Fibroblast of peridontal ligament (primary cell): ENCODE measurements at regions not wholly inside any gene's neighbourhood (a gene's known extent, or its start where the extent isn't known, plus 50 kb on each side); places are given as distances from the start of the nearest gene placed in this dataset.
"Not testable (repeated sequence)": the region's sequence is repeated elsewhere in the genome, so short reads cannot be mapped to it uniquely, and the experiment has no call there.

ENCODE experiments used
- DNase-seq: peaks from one replicate; pipeline ENCODE4 v3.0.0-alpha.2; 2010; ENCODE audit errors: extremely low read depth

GRCh38 chr5:161036296-161036695 is 184.3 kb upstream of the ATP10B start:
- DNase-seq, result no peak

GRCh38 chr5:161034451-161034850 is 182.4 kb upstream of the ATP10B start:
- DNase-seq, result no peak

GRCh38 chr5:161030229-161030628 is 178.2 kb upstream of the ATP10B start:
- DNase-seq, result no peak

- DNase-seq, result no peak
These were observed 175.8 kb upstream of the ATP10B start for GRCh38 chr5:161027763-161028162.

GRCh38 chr5:161023551-161023950 is 171.5 kb upstream of the ATP10B start:
- no peak for DNase-seq

- no peak for DNase-seq
These were observed 170.1 kb upstream of the ATP10B start for GRCh38 chr5:161022151-161022550.

- DNase-seq, result no peak
These were observed 157.8 kb upstream of the ATP10B start for GRCh38 chr5:161009817-161010216.

- no peak for DNase-seq
These were observed 157.2 kb upstream of the ATP10B start for GRCh38 chr5:161009194-161009593.

GRCh38 chr5:161007879-161008278 is 155.9 kb upstream of the ATP10B start:
- no peak for DNase-seq

GRCh38 chr5:161002571-161003074 is 150.6 kb upstream of the ATP10B start:
- DNase-seq, result no peak

GRCh38 chr5:161001604-161002003 is 149.6 kb upstream of the ATP10B start:
- no peak for DNase-seq

GRCh38 chr5:161001142-161001541 is 149.1 kb upstream of the ATP10B start:
- DNase-seq, result not testable (repeated sequence)

- DNase-seq, result no peak
These were observed 139.2 kb upstream of the ATP10B start for GRCh38 chr5:160991205-160991604.

GRCh38 chr5:160979385-160979784 is 127.4 kb upstream of the ATP10B start:
- no peak for DNase-seq

GRCh38 chr5:160978944-160979343 is 126.9 kb upstream of the ATP10B start:
- no peak for DNase-seq

- no peak for DNase-seq
These were observed 124.2 kb upstream of the ATP10B start for GRCh38 chr5:160976181-160976580.

GRCh38 chr5:160970605-160971191 is 118.7 kb upstream of the ATP10B start:
- DNase-seq, result peak; percentile 0

GRCh38 chr5:160969645-160970044 is 117.6 kb upstream of the ATP10B start:
- DNase-seq, result no peak

GRCh38 chr5:160968480-160968879 is 116.5 kb upstream of the ATP10B start:
- no peak for DNase-seq

GRCh38 chr5:160966921-160967320 is 114.9 kb upstream of the ATP10B start:
- DNase-seq, result no peak

GRCh38 chr5:160961761-160962160 is 109.8 kb upstream of the ATP10B start:
- no peak for DNase-seq

GRCh38 chr5:160961038-160961437 is 109.0 kb upstream of the ATP10B start:
- DNase-seq, result no peak

- no peak for DNase-seq
These were observed 108.6 kb upstream of the ATP10B start for GRCh38 chr5:160960592-160960991.

- no peak for DNase-seq
These were observed 107.8 kb upstream of the ATP10B start for GRCh38 chr5:160959804-160960203.
